ENCODE measurements at regions not wholly inside any gene's neighbourhood (a gene's known extent, or its start where the extent isn't known, plus 50 kb on each side); places are given as distances from the start of the nearest gene placed in this dataset.

GRCh38 chr5:90112033-90112692 lies 297.4 kb downstream of the CETN3 start:
- intact Hi-C loops (cut with DNase I; ENCODE audit: low total_unique reads): no loop called here
- WGBS, 2 donors: 72 to 76% methylated on average over 2 of the region's 2 CpGs

GRCh38 chr5:90111364-90112032 lies 298.1 kb downstream of the CETN3 start:
- TF ChIP-seq CTCF (IDR thresholded peaks at IDR 0.05) (no peak), POLR2A (IDR thresholded peaks at IDR 0.05) (no peak)
- no peak overlapping the region for H3K4me3 ChIP-seq (ENCODE audit: low read depth, poor library complexity, severe bottlenecking)
- WGBS, 2 donors: 48 to 50% methylated on average over 10 of the region's 10 CpGs
- intact Hi-C loops (cut with DNase I; ENCODE audit: low total_unique reads): no loop called here
- no peak for DNase-seq (ENCODE audit: low spot score in 2 of 2)

More at GRCh38 chr5:90112033-90112692, 297.4 kb downstream of the CETN3 start:
- H3K4me3 ChIP-seq (ENCODE audit: low read depth, poor library complexity, severe bottlenecking): no peak overlapping the region
- no peak for DNase-seq (ENCODE audit: low spot score in 2 of 2)
- TF ChIP-seq CTCF (IDR thresholded peaks at IDR 0.05) (no peak), POLR2A (IDR thresholded peaks at IDR 0.05) (no peak)

GRCh38 chr5:90109285-90109684 lies 300.3 kb downstream of the CETN3 start:
- no peak for DNase-seq (ENCODE audit: low spot score in 2 of 2)
- 44 to 47% methylated on average over 2 of the region's 2 CpGs for WGBS, 2 donors
- H3K4me3 ChIP-seq (ENCODE audit: low read depth, poor library complexity, severe bottlenecking): no peak overlapping the region
- no peak for TF ChIP-seq CTCF (IDR thresholded peaks at IDR 0.05)
- TF ChIP-seq POLR2A (IDR thresholded peaks at IDR 0.05): no peak
- intact Hi-C loops (cut with DNase I; ENCODE audit: low total_unique reads): no loop called here

GRCh38 chr5:90099099-90099498 lies 310.5 kb downstream of the CETN3 start:
- no peak overlapping the region for H3K4me3 ChIP-seq (ENCODE audit: low read depth, poor library complexity, severe bottlenecking)
- intact Hi-C loops (cut with DNase I; ENCODE audit: low total_unique reads): no loop called here
- no peak for DNase-seq (ENCODE audit: low spot score in 2 of 2)
- TF ChIP-seq POLR2A (IDR thresholded peaks at IDR 0.05) (no peak), CTCF (IDR thresholded peaks at IDR 0.05) (no peak)

- no peak for DNase-seq (ENCODE audit: low spot score in 2 of 2)
- H3K4me3 ChIP-seq (ENCODE audit: low read depth, poor library complexity, severe bottlenecking): no peak overlapping the region
- intact Hi-C loops (cut with DNase I; ENCODE audit: low total_unique reads): no loop called here
- TF ChIP-seq CTCF (IDR thresholded peaks at IDR 0.05) (no peak), POLR2A (IDR thresholded peaks at IDR 0.05) (no peak)
- 83% methylated on average over 4 of the region's 4 CpGs for WGBS, 2 donors
Measured at GRCh38 chr5:90097082-90097477, 312.5 kb downstream of the CETN3 start.
